GM20000 (cell line): ENCODE measurements at regions not wholly inside any gene's neighbourhood (a gene's known extent, or its start where the extent isn't known, plus 50 kb on each side); places are given as distances from the start of the nearest gene placed in this dataset.
"Not testable (repeated sequence)": the region's sequence is repeated elsewhere in the genome, so short reads cannot be mapped to it uniquely, and the experiment has no call there.

Experiments
- DNase-seq: peaks from one replicate; pipeline ENCODE4 v3.0.0; 2012; ENCODE audit warnings: low spot score
- TF ChIP-seq, protein P1 (sequence below): IDR thresholded peaks from 2 replicates; pipeline ENCODE4 v1.5.1; 2012; ENCODE audit warnings: mild to moderate bottlenecking, control low read depth; ENCODE audit errors: extremely low read depth, missing control alignments

DNA sequence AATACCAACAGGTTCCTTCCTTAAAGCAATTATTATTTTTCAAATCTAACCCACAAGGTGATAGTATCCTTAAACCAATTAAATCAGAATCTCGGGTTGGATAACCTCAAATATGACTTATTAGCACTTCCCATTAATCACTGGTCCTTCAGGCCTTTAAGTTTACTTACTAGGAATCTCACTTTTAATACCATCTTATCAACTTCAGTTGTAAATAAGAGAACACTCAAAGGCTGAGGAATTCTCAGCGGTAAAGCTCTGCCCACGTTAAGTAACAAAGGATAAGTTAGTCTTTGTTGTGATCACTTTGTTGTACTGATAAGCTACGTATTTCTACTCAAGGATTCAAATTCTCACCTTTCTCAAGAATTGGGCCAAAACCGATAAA lies 82.0 kb downstream of the OR2B2 start:
- no peak for DNase-seq
- TF ChIP-seq, protein P1, sequence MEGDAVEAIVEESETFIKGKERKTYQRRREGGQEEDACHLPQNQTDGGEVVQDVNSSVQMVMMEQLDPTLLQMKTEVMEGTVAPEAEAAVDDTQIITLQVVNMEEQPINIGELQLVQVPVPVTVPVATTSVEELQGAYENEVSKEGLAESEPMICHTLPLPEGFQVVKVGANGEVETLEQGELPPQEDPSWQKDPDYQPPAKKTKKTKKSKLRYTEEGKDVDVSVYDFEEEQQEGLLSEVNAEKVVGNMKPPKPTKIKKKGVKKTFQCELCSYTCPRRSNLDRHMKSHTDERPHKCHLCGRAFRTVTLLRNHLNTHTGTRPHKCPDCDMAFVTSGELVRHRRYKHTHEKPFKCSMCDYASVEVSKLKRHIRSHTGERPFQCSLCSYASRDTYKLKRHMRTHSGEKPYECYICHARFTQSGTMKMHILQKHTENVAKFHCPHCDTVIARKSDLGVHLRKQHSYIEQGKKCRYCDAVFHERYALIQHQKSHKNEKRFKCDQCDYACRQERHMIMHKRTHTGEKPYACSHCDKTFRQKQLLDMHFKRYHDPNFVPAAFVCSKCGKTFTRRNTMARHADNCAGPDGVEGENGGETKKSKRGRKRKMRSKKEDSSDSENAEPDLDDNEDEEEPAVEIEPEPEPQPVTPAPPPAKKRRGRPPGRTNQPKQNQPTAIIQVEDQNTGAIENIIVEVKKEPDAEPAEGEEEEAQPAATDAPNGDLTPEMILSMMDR: no peak

DNA sequence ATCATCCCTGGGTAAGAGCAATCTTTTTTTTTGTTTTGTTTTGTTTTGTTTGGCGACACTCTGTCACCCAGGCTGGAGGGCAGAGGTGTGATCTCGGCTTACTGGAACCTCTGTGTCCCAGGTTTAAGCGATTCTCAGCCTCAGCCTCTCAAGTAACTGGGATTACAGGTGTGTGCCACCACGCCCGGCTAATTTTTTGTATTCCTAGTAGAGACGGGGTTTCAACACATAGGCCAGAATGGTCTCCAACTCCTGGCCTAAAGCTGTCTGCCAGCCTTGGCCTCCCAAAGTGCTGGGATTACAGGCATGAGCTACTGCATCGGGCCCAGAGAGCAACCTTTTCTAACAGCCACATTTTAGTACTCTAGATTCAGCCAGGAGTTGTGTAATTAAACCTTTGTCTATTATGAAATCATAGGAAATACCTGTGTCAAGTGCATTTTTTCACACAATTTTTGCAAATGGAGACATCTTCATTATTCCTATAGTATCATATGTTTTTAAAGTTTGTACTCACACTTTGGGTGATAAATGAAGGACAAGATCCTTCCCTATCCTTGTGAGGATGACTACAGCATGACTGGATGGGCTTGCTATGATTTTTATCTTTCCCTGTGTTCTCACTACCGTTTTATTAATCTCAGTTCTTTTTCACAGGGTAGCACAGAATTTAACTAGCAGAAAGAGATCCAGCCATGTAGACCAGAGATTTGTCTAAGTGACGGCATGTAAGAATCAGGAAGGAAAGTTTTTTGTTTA lies 82.6 kb downstream of the OR2B2 start:
- no peak for DNase-seq
- TF ChIP-seq, protein P1: no peak

DNA sequence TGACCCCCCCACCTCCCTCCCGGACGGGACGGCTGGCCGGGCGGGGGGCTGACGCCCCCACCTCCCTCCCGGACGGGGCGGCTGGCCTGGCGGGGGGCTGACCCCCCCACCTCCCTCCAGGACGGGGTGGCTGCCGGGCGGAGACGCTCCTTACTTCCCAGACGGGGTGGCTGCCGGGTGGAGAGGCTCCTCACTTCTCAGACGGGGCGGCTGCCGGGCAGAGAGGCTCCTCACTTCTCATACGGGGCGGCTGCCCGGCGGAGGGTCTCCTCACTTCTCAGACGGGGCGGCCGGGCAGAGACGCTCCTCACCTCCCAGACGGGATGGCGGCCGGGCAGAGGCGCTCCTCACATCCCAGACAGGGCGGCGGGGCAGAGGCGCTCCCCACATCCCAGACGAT lies 84.7 kb downstream of the OR2B2 start:
- not testable (repeated sequence) for DNase-seq

DNA sequence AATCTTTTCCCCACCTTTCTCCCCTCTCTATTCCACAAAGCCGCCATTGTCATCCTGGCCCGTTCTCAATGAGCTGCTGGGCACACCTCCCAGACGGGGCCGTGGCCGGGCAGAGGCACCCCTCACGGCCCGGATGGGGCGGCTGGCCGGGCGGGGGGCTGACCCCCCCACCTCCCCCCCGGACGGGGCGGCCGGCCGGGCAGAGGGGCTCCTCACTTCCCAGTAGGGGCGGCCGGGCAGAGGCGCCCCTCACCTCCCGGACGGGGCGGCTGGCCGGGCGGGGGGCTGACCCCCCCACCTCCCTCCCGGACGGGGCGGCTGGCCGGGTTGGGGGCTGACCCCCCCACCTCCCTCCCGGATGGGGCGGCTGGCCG lies 85.6 kb downstream of the OR2B2 start:
- DNase-seq: not testable (repeated sequence)

DNA sequence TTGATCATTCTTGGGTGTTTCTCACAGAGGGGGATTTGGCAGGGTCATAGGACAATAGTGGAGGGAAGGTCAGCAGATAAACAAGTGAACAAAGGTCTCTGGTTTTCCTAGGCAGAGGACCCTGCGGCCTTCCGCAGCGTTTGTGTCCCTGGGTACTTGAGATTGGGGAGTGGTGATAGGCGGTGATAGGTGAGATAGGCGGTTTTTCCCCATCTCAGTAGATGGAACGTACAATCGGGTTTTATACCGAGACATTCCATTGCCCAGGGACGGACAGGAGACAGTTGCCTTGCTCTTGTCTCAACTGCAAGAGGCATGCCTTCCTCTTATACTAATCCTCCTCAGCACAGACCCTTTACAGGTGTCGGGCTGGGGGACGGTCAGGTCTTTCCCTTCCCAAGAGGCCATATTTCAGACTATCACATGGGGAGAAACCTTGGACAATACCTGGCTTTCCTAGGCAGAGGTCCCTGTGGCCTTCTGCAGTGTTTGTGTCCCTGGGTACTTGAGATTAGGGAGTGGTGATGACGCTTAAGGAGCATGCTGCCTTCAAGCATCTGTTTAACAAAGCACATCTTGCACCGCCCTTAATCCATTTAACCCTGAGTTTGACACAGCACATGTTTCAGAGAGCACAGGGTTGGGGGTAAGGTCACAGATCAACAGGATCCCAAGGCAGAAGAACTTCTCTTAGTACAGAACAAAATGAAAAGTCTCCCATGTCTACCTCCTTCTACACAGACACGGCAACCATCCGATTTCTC lies 86.2 kb downstream of the OR2B2 start:
- not testable (repeated sequence) for DNase-seq

DNA sequence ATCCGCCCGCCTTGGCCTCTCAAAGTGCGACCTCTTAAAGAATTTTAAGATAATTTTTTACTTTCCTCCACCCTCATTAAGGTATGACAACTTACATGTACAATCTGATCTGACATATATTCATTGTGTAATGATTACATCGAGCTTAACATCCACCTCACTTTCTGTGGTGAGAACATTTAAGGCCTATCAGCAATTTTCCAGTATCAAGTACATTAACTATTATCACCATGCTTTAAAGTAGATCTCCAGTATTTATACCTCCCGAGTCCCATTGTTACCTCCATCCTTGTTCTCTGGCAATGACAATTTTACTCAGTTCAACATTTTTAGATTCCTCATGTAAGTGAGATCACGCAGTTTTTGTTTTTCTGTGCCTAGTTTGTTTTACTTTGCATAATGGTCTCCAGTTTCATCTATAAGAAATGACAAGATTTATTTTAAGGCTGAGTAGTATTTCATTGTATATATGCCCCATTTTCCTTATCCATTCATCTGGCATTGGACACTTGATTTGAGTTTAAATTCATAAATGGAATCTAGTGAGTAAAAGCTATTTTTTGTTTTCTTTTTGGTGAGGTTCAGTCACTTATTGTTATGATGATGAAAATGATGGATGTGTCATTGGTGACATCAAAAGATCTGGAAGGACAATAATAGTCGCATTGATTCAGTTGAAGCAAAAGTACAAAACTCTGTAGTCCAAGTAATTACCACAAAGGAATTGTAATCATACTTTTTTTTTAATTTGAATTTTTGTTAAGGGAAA lies 87.0 kb downstream of the OR2B2 start:
- TF ChIP-seq, protein P1: no peak
- no peak for DNase-seq

DNA sequence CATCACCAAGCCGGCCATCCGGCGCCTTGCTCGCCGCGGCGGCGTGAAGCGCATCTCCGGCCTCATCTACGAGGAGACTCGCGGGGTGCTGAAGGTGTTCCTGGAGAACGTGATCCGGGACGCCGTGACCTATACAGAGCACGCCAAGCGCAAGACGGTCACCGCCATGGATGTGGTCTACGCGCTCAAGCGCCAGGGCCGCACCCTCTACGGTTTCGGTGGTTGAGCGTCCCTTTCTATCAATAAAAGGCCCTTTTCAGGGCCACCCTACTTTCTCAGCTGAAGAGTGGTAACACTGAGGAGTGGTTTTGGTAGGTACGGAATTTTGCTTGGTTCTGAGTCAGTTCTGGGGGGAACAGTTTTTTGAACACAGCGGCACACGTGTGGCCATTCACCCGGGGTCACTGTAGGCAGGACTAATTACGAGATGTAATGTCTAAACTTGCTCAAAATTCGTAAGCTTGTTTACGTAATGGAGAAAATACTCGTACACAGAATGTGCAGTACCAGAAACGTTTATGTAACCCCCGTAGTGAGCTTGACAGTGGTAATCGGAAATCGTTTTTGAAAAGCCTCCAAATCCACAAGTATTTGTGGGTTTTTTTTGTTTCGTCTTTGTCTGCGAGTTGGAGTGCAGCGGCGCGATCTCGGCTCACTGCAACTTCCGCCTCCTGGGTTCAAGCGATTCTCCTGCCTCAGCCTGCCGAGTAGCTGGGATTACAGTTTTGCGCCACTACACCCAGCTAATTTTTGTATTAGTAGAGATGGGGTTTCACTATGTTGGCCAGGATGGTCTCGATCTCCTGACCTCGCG lies 87.8 kb downstream of the OR2B2 start:
- DNase-seq: peak; percentile 39

DNA sequence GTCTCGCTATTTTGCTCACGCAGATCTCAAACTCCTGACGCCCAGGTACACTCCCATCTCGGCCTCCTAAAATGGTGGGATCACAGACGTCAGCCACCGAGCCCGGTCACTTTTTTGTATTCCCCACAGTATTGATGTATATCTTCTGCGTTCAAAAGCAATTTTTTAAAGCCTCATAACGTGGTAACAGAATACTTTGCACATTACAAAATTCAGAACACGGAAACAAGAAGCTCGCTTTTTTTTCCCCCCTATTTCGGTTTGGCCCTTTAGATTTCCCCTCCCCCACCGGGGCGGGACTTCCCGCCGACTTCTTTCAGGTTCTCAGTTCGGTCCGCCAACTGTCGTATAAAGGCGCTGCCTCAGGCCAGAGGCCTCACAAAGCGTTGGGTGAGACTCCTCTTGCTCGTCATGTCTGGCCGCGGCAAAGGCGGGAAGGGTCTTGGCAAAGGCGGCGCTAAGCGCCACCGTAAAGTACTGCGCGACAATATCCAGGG lies 88.4 kb downstream of the OR2B2 start:
- DNase-seq: not testable (repeated sequence)

DNA sequence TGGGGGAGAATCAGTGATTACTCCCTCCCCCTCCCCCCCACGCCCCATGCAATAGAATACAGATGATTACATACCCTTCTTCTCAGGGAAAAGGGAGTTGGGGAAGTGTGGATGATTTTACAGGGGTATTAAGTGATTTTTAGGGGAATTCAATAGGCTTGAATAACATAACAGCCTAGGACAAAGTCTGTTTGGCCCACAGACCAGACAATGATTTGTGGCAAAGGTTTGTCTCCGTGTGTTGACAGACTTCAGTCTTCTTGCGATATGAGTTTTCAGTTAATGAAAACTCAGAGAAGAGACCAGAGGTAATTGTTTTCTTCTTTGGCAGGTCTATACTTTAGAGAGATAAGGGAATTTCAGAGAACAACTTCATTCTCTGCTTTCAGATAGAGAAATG lies 95.3 kb downstream of the OR2B2 start:
- no peak for DNase-seq
- TF ChIP-seq, protein P1: no peak
